ENCODE measurements at regions not wholly inside any gene's neighbourhood (a gene's known extent, or its start where the extent isn't known, plus 50 kb on each side); places are given as distances from the start of the nearest gene placed in this dataset.
"Not testable (repeated sequence)": the region's sequence is repeated elsewhere in the genome, so short reads cannot be mapped to it uniquely, and the experiment has no call there.

- H3K9ac ChIP-seq (ENCODE audit: extremely low read depth, insufficient read length, low read length); H3K27me3 ChIP-seq (ENCODE audit: insufficient read depth, low read length); H3K27ac ChIP-seq (ENCODE audit: insufficient read length, low read depth, low read length); H2BK12ac ChIP-seq (ENCODE audit: insufficient read length, low read depth, low read length); H3T11ph ChIP-seq (ENCODE audit: low read length); H3K9me3 Mint-ChIP-seq; H3K79me2 ChIP-seq (ENCODE audit: insufficient read depth, low read length); DNase-seq; H4K5ac ChIP-seq (ENCODE audit: insufficient read length, low read depth, low read length); H3K14ac ChIP-seq (ENCODE audit: insufficient read depth, low read length); H3K36me3 Mint-ChIP-seq (ENCODE audit: insufficient read depth in 1 of 3, low read depth in 3 of 3); H4K91ac ChIP-seq (ENCODE audit: insufficient read length, low read depth, low read length); H2BK5ac ChIP-seq (ENCODE audit: insufficient read length, low read length); H2BK15ac ChIP-seq (ENCODE audit: low read depth, low read length); H2BK120ac ChIP-seq (ENCODE audit: low read depth, low read length, poor library complexity, severe bottlenecking); H3K4me2 ChIP-seq (ENCODE audit: insufficient read depth, insufficient read length, low read length); H3K9me3 ChIP-seq (ENCODE audit: control insufficient read depth, low read depth, low read length); H3K18ac ChIP-seq (ENCODE audit: insufficient read length, low read depth, low read length); H4K20me1 ChIP-seq (ENCODE audit: control insufficient read depth, insufficient read depth, insufficient read length); H3K4me3 Mint-ChIP-seq; H3K23ac ChIP-seq (ENCODE audit: insufficient read length, low read depth, low read length); H3K27me3 Mint-ChIP-seq (ENCODE audit: low read depth); H2BK20ac ChIP-seq (ENCODE audit: low read depth, low read length, poor library complexity, severe bottlenecking); H2AK5ac ChIP-seq (ENCODE audit: insufficient read length, low read length); H4K8ac ChIP-seq (replicated peaks; ENCODE audit: insufficient read length, low read depth, low read length); H3K23me2 ChIP-seq (ENCODE audit: insufficient read length, low read depth, low read length, poor library complexity, severe bottlenecking); H3K4me1 ChIP-seq (ENCODE audit: insufficient read depth, low read length); H3K4ac ChIP-seq (ENCODE audit: low read depth, low read length); H2AFZ ChIP-seq (ENCODE audit: low read length); H3K56ac ChIP-seq (ENCODE audit: insufficient read length, low read depth, low read length); H3K79me1 ChIP-seq (ENCODE audit: insufficient read depth, low read depth, low read length, poor library complexity, severe bottlenecking): not testable (repeated sequence)
- peak overlapping the region in 2 of 3 experiments; percentile 90 to 93; a peak in 1 of 7 replicates for H3K27ac Mint-ChIP-seq
- H3K4me1 Mint-ChIP-seq = peaks cover 18 to 22% of the 10 kb centered on the region in 2 experiments
- WGBS (ENCODE audit: extremely low coverage, insufficient read length, low lambda C conversion rate) = no CpG with 5 or more reads among the region's 7 CpGs
Measured at GRCh38 chr2:111452208-111452607, 331.5 kb downstream of the BCL2L11 start.

- H3K4me3 Mint-ChIP-seq; H3K14ac ChIP-seq (ENCODE audit: insufficient read depth, low read length); H3K4me2 ChIP-seq (ENCODE audit: insufficient read depth, insufficient read length, low read length); H4K5ac ChIP-seq (ENCODE audit: insufficient read length, low read depth, low read length); H4K8ac ChIP-seq (replicated peaks; ENCODE audit: insufficient read length, low read depth, low read length); DNase-seq; H3K9ac ChIP-seq (ENCODE audit: extremely low read depth, insufficient read length, low read length); H3K79me2 ChIP-seq (ENCODE audit: insufficient read depth, low read length); H3K18ac ChIP-seq (ENCODE audit: insufficient read length, low read depth, low read length); H4K20me1 ChIP-seq (ENCODE audit: control insufficient read depth, insufficient read depth, insufficient read length); H3K9me3 ChIP-seq (ENCODE audit: control insufficient read depth, low read depth, low read length); H2BK120ac ChIP-seq (ENCODE audit: low read depth, low read length, poor library complexity, severe bottlenecking); H2BK15ac ChIP-seq (ENCODE audit: low read depth, low read length); H2AFZ ChIP-seq (ENCODE audit: low read length); H3K36me3 Mint-ChIP-seq (ENCODE audit: insufficient read depth in 1 of 3, low read depth in 3 of 3); H3K27ac ChIP-seq (ENCODE audit: insufficient read length, low read depth, low read length); H3K4ac ChIP-seq (ENCODE audit: low read depth, low read length); H4K91ac ChIP-seq (ENCODE audit: insufficient read length, low read depth, low read length); H3K23me2 ChIP-seq (ENCODE audit: insufficient read length, low read depth, low read length, poor library complexity, severe bottlenecking); H2BK12ac ChIP-seq (ENCODE audit: insufficient read length, low read depth, low read length); H3K9me3 Mint-ChIP-seq; H3K27me3 Mint-ChIP-seq (ENCODE audit: low read depth); H3T11ph ChIP-seq (ENCODE audit: low read length); H3K4me1 ChIP-seq (ENCODE audit: insufficient read depth, low read length); H3K23ac ChIP-seq (ENCODE audit: insufficient read length, low read depth, low read length); H2AK5ac ChIP-seq (ENCODE audit: insufficient read length, low read length); H3K27ac Mint-ChIP-seq; H3K79me1 ChIP-seq (ENCODE audit: insufficient read depth, low read depth, low read length, poor library complexity, severe bottlenecking); H3K56ac ChIP-seq (ENCODE audit: insufficient read length, low read depth, low read length); H3K27me3 ChIP-seq (ENCODE audit: insufficient read depth, low read length); H2BK20ac ChIP-seq (ENCODE audit: low read depth, low read length, poor library complexity, severe bottlenecking); H2BK5ac ChIP-seq (ENCODE audit: insufficient read length, low read length): not testable (repeated sequence)
- H3K4me1 Mint-ChIP-seq = peaks cover 18 to 22% of the 10 kb centered on the region in 2 experiments
- WGBS (ENCODE audit: extremely low coverage, insufficient read length, low lambda C conversion rate) = no CpG with 5 or more reads among the region's 2 CpGs
Measured at GRCh38 chr2:111453308-111453707, 332.6 kb downstream of the BCL2L11 start.

Data from H9 (cell line).